BE2C (cell line): ENCODE measurements at regions not wholly inside any gene's neighbourhood (a gene's known extent, or its start where the extent isn't known, plus 50 kb on each side); places are given as distances from the start of the nearest gene placed in this dataset.

Source experiments
- DNase-seq: peaks from one replicate; pipeline ENCODE4 v3.0.0-alpha.2; 2020
- H3K27me3 ChIP-seq: fragments of 250-450 bp; sonication (Bioruptor Pico); 2 replicates; pipeline ENCODE4 v1.5.1; 2020; ENCODE audit warnings: mild to moderate bottlenecking
- H3K36me3 ChIP-seq: fragments of 250-450 bp; sonication (Bioruptor Pico); 2 replicates; pipeline ENCODE4 v1.5.1; 2020; ENCODE audit warnings: mild to moderate bottlenecking
- H3K4me1 ChIP-seq: fragments of 250-450 bp; sonication (Bioruptor Pico); 2 replicates; pipeline ENCODE4 v1.5.1; 2020
- H3K4me3 ChIP-seq: 2 replicates; pipeline ENCODE4 v1.5.1; 2011; ENCODE audit warnings: low read depth, low read length
- H3K9me3 ChIP-seq: fragments of 250-450 bp; sonication (Bioruptor Pico); 2 replicates; pipeline ENCODE4 v1.5.1; 2020
- TF ChIP-seq, protein P1 (sequence below): IDR thresholded peaks from 2 replicates; pipeline ENCODE4 v1.5.1; 2012; ENCODE audit warnings: mild to moderate bottlenecking, low read depth, low read length

DNA sequence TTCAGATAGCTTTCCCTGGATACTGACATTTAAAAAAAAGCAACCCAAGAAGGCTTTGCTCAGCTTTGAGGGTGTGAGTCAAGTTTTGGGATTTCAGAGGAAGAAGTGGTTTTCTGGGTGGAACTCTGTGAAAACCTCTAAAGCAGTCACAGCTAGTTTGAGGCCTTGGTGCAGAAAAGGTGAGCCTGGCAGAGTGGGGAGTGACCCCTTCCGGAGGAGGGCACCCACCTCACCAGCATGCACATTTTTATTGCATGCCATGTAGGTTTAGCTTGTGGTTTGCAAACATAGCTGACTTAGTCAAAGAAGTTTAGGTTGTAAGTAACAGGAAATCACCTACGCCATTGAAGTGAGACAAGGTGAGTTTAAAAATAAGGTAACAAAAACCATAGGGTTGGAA lies 146.8 kb upstream of the PMEPA1 start:
- H3K27me3 ChIP-seq = no peaks in the 10 kb centered on the region
- DNase-seq = no peak
- H3K9me3 ChIP-seq = no peaks in the 10 kb centered on the region
- TF ChIP-seq, protein P1, sequence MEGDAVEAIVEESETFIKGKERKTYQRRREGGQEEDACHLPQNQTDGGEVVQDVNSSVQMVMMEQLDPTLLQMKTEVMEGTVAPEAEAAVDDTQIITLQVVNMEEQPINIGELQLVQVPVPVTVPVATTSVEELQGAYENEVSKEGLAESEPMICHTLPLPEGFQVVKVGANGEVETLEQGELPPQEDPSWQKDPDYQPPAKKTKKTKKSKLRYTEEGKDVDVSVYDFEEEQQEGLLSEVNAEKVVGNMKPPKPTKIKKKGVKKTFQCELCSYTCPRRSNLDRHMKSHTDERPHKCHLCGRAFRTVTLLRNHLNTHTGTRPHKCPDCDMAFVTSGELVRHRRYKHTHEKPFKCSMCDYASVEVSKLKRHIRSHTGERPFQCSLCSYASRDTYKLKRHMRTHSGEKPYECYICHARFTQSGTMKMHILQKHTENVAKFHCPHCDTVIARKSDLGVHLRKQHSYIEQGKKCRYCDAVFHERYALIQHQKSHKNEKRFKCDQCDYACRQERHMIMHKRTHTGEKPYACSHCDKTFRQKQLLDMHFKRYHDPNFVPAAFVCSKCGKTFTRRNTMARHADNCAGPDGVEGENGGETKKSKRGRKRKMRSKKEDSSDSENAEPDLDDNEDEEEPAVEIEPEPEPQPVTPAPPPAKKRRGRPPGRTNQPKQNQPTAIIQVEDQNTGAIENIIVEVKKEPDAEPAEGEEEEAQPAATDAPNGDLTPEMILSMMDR = no peak
- no peaks in the 10 kb centered on the region for H3K36me3 ChIP-seq
- no peak overlapping the region for H3K4me3 ChIP-seq
- peaks cover 7% of the 10 kb centered on the region; the same call in 1 of the 2 replicates for H3K4me1 ChIP-seq

DNA sequence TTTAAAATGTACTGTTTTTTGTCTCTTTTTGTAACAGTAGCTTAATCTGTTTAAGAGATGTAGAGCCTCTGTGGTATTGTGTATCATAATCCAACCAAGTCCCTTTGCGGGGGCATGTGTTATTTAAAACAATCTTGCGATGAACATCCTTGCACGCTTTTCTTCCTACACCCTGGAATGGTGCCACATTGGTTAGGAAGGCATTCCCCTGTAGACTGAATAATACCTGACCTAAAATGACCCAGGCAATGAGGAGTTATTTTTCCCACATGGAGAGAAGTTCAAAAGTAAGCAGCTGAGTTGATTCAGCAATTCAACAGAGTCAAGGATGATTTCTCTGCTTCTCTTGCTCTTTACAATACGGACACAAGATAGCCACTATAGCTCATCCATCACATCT lies 142.0 kb upstream of the PMEPA1 start:
- DNase-seq = no peak
- no peak overlapping the region for H3K4me3 ChIP-seq
- no peaks in the 10 kb centered on the region for H3K9me3 ChIP-seq
- no peaks in the 10 kb centered on the region for H3K27me3 ChIP-seq
- H3K36me3 ChIP-seq = no peaks in the 10 kb centered on the region
- H3K4me1 ChIP-seq = peaks cover 7% of the 10 kb centered on the region; the same call in 1 of the 2 replicates
- TF ChIP-seq, protein P1 = no peak

DNA sequence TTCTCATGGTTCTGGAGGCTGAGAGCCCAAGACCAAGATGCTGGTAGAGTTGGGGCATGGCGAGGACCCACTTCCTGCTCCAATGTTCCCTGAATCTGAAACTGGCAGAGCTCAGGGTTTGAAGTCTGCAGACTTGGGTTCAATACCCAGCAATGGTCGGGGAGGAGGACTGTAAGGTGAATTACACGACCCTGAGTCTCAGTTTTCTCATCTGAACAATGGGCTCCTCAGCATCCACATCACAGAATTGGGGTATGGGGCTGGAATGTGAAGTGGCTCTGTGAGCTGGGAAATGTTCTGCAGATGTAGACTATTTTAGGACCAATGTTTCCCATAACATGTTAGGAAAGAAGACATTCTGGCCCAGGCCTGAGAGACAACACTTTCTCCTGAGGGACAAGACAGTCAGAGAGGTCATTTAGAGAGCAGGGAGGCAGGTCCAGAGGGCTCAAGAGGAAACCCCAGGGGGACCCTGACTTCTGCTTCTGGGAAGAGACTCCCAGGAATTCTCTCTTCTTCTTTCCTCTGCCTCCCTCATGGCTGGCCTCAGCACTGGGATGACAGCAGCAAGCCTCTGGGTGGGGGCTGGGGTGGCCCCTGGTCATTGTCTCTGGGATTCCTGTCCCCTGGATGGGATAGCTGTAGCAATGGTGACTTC lies 141.3 kb upstream of the PMEPA1 start:
- TF ChIP-seq, protein P1 = no peak
- Histone ChIP-seq H3K36me3 (no peaks in the 10 kb centered on the region), H3K27me3 (no peaks in the 10 kb centered on the region), H3K4me1 (peaks cover 7% of the 10 kb centered on the region; the same call in 1 of the 2 replicates), H3K9me3 (no peaks in the 10 kb centered on the region), H3K4me3 (no peak overlapping the region)
- DNase-seq = no peak

DNA sequence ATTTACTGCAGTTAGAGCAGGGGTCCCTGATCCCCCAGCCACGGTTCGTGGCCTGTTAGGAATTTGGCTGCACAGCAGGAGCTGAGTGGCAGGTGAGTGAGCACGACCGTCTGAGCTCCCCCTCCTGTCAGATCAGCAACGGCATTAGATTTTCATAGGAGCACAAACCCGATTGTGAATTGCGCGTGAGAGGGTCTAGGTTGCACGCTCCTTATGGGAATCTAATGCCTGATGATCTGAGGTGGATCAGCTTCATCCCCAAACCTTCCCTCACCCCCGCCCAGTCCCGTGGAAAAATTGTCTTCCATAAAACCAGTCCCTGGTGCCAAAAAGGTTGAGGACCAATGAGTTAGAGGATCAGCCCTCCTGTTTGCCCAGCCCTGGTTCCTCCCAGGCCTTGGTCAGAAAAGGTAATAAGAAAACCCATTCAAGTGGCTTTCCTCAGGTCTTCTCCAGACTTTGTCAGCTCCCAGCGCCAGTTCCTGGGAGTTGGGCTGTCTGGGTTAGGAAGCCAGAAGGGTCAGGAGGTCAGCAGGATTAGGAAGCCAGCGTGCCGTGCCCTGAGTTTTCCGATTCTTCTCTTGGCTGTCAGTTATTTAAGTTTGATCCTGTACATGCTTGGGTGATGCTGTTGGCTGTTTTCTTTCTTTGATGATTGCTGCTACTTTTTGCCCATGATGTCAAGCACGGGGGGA lies 139.9 kb upstream of the PMEPA1 start:
- peaks cover 7% of the 10 kb centered on the region; the same call in 1 of the 2 replicates for H3K4me1 ChIP-seq
- DNase-seq = no peak
- no peak overlapping the region for H3K4me3 ChIP-seq
- no peaks in the 10 kb centered on the region for H3K36me3 ChIP-seq
- H3K27me3 ChIP-seq = no peaks in the 10 kb centered on the region
- TF ChIP-seq, protein P1 = no peak
- H3K9me3 ChIP-seq = no peaks in the 10 kb centered on the region

DNA sequence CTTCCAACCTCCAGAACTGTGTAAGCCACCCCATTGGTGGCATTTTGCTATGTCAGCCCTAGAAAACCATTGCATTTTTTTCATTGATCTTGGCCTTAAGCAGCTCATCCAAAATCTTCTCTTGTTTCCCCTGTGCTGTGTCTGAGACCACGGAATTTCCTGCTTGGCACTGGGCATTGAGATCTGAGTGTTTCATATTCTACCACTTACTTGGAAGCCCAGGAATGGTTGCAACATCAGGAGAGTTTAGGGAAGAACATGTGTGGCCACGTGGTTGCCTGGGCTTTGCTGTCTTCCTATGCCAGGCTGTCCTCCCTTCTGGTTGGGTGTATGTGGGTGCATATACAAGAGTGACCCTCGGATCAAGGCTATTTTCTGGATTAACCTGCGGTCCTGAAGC lies 139.3 kb upstream of the PMEPA1 start:
- H3K4me3 ChIP-seq = no peak overlapping the region
- no peak for DNase-seq
- peaks cover 6% of the 10 kb centered on the region; the same call in 1 of the 2 replicates for H3K4me1 ChIP-seq
- TF ChIP-seq, protein P1 = no peak
- no peaks in the 10 kb centered on the region for H3K27me3 ChIP-seq
- H3K9me3 ChIP-seq = no peaks in the 10 kb centered on the region
- H3K36me3 ChIP-seq = no peaks in the 10 kb centered on the region

DNA sequence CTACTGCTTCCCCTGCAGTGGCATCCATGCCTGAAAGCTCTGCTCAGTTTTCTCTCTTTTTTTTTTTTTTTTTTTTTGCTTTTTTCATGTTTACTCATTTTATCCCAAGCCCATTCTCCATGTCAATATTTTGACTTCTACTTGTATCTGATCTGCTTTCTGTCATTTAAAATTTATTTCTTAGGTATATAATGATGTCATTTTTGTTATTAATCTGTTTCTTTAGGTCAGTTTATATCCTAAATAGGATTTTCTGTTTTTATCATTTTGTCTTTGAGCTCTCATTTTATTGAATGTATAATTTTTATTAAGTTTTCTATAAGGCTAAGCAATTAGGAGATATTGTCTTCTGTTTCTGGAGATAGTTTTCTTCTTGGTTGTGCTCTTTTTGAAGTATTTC lies 138.5 kb upstream of the PMEPA1 start:
- TF ChIP-seq, protein P1 = no peak
- Histone ChIP-seq H3K36me3 (no peaks in the 10 kb centered on the region), H3K9me3 (no peaks in the 10 kb centered on the region), H3K4me3 (no peak overlapping the region), H3K27me3 (no peaks in the 10 kb centered on the region), H3K4me1 (peaks cover 4% of the 10 kb centered on the region; the same call in 1 of the 2 replicates)
- DNase-seq = no peak
